ENCODE measurements at regions not wholly inside any gene's neighbourhood (a gene's known extent, or its start where the extent isn't known, plus 50 kb on each side); places are given as distances from the start of the nearest gene placed in this dataset.

DNA sequence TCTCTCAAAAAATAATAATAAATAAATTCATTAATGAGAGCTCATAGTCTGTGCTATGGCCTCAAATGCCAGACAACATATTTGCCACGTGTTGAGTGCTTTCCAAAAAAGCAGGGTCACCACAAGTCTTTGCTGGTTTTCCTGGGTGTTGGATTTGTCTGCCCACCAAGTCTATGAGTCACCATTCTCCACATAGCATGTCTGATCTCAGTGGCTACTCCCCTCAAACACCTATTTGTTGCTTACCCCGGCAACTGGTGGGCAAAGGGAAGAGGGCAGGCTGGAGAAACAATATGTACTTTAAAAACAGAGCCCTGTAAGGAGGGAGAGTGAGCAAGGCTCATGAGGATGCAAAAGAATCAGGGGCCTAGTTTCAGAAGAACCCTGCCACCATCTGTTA is 120.0 kb upstream of the ARRDC4 start:
- no peak for DNase-seq
- Histone ChIP-seq H3K27ac (no peak overlapping the region), H3K4me3 (no peak overlapping the region), H3K27me3 (no peaks in the 10 kb centered on the region), H3K36me3 (no peaks in the 10 kb centered on the region), H3K4me1 (no peaks in the 10 kb centered on the region), H3K9me3 (no peaks in the 10 kb centered on the region)
- TF ChIP-seq, protein P1, sequence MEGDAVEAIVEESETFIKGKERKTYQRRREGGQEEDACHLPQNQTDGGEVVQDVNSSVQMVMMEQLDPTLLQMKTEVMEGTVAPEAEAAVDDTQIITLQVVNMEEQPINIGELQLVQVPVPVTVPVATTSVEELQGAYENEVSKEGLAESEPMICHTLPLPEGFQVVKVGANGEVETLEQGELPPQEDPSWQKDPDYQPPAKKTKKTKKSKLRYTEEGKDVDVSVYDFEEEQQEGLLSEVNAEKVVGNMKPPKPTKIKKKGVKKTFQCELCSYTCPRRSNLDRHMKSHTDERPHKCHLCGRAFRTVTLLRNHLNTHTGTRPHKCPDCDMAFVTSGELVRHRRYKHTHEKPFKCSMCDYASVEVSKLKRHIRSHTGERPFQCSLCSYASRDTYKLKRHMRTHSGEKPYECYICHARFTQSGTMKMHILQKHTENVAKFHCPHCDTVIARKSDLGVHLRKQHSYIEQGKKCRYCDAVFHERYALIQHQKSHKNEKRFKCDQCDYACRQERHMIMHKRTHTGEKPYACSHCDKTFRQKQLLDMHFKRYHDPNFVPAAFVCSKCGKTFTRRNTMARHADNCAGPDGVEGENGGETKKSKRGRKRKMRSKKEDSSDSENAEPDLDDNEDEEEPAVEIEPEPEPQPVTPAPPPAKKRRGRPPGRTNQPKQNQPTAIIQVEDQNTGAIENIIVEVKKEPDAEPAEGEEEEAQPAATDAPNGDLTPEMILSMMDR (IDR thresholded peaks at IDR 0.05), result no peak
- intact Hi-C loops (cut with DNase I; ENCODE audit: low total_unique reads), result no loop called here

DNA sequence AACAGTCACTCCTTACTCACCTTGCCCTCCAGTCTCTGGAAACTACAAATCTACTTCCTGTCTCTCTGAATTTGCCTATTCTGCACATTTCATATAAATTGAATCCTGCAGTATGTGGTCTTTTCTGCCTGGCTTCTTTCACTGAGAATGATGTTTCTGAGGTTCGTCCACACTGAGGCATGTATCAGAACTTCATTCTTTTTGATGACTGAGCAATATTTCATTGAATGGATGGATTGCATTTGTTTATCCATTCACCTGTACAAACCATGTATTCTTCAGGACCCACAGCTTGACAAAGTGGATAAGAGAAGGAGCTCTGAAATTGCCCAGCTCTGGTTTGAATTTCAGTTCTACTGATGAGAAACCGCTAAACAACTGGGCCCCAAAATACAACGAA is 118.9 kb upstream of the ARRDC4 start:
- no peak for DNase-seq
- Histone ChIP-seq H3K4me3 (no peak overlapping the region), H3K27me3 (no peaks in the 10 kb centered on the region), H3K4me1 (no peaks in the 10 kb centered on the region), H3K36me3 (no peaks in the 10 kb centered on the region), H3K9me3 (no peaks in the 10 kb centered on the region), H3K27ac (no peak overlapping the region)
- intact Hi-C loops (cut with DNase I; ENCODE audit: low total_unique reads), result no loop called here
- TF ChIP-seq, protein P1 (IDR thresholded peaks at IDR 0.05), result no peak

DNA sequence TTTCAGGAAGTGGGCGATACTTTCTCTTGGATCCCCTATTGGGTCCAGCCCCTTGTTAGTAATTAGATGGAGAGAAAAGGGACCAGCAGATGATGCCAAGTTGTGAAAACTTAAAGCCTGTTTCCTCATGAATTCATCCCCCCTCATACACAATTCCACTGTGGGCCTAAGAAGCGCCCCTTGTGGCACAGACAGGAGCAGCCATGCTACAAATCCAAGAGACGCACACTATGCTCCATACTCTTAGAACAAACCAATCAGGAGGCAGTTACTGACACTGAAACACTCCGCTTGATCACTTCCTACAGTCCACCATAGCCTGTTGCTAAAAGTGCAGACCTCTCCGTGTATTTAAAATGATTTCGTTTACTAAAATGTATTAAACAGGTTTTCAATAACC is 111.3 kb upstream of the ARRDC4 start:
- no peaks in the 10 kb centered on the region for H3K27me3 ChIP-seq
- H3K36me3 ChIP-seq, result no peaks in the 10 kb centered on the region
- no peak overlapping the region for H3K27ac ChIP-seq
- H3K4me3 ChIP-seq, result no peak overlapping the region
- DNase-seq, result no peak
- intact Hi-C loops (cut with DNase I; ENCODE audit: low total_unique reads), result no loop called here
- no peaks in the 10 kb centered on the region for H3K4me1 ChIP-seq
- no peaks in the 10 kb centered on the region for H3K9me3 ChIP-seq
- TF ChIP-seq, protein P1 (IDR thresholded peaks at IDR 0.05), result no peak

DNA sequence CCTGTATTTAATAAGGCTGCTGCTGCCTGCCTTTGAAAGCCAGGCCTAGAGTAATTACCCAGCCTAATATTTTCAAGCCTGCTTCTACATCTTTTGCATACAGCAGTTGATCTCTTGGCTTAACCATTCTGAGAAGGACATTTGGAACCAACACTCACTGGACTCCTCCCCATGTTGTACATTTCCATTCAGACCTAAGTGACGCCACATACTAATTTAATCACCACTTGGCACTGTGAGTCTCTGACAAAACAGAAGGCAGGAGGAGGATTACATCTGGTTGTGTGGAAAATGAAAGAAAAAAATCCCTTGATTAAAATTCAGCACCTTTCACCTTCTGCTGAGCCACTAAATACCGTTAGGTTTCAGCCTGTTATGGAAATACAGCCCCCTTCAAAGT is 102.2 kb upstream of the ARRDC4 start:
- H3K27me3 ChIP-seq, result no peaks in the 10 kb centered on the region
- no peak overlapping the region for H3K27ac ChIP-seq
- no peak overlapping the region for H3K4me3 ChIP-seq
- TF ChIP-seq, protein P1 (IDR thresholded peaks at IDR 0.05), result no peak
- H3K9me3 ChIP-seq, result no peaks in the 10 kb centered on the region
- no peak for DNase-seq
- H3K4me1 ChIP-seq, result no peaks in the 10 kb centered on the region
- H3K36me3 ChIP-seq, result no peaks in the 10 kb centered on the region
- intact Hi-C loops (cut with DNase I; ENCODE audit: low total_unique reads), result no loop called here

DNA sequence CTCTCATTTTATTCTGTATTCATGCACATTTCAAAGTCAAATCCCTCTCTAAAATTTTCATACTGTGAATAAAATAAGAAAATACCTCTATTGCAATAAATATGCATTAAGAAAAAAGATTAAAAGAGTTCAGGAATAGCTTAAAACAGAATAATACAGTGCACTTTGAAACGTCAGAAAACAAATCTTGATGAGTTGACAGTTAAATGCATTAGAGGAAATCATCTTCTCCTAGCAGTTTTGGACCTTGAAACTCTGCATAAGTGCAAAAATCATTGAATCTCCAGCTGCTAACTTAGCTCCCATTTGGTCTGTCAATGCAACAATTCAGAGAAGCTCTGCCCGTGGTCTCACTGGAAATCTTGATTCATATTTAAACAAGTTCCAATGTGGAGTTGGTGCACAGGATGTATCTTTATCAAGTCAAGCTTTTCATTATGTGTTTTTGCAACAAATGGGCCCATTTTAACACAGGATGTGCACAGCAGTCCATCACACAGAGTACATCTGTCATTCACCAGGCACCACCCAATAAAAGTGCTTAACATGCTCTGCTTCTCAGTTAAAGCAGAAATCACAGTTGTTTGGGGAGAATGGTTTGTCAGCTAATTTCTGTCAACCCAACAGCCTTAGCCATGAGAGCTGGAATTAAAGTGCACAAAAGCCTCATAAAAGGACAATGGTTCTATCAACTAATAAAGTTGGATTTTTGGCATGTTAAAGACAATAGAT is 98.8 kb upstream of the ARRDC4 start:
- TF ChIP-seq, protein P1 (IDR thresholded peaks at IDR 0.05), result no peak
- Histone ChIP-seq H3K4me1 (no peaks in the 10 kb centered on the region), H3K27me3 (no peaks in the 10 kb centered on the region), H3K36me3 (no peaks in the 10 kb centered on the region), H3K27ac (no peak overlapping the region), H3K4me3 (no peak overlapping the region), H3K9me3 (no peaks in the 10 kb centered on the region)
- intact Hi-C loops (cut with DNase I; ENCODE audit: low total_unique reads), result no loop called here
- DNase-seq, result no peak

DNA sequence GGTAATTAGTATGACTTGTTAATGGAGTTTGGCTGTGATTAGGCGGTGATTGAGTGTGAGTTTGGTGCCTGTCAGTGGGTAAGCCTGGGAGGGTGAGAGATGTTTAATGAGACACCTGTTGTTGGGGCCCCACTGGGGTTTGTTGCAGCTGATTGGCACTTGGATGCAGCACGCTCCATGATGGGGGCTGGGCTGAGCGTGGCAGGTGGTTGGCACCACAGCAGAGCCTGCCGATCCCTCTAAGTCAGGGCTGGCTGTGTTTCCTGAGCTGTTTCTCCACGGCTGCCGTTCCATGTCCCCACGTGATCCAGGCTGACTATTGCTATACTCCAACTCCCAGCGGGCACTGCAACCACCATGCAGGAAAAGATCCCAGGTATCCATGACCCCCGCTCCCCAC is 93.5 kb upstream of the ARRDC4 start:
- H3K36me3 ChIP-seq, result no peaks in the 10 kb centered on the region
- H3K27ac ChIP-seq, result no peak overlapping the region
- H3K4me3 ChIP-seq, result no peak overlapping the region
- intact Hi-C loops (cut with DNase I; ENCODE audit: low total_unique reads), result no loop called here
- no peak for DNase-seq
- H3K27me3 ChIP-seq, result no peaks in the 10 kb centered on the region
- TF ChIP-seq, protein P1 (IDR thresholded peaks at IDR 0.05), result no peak
- H3K4me1 ChIP-seq, result no peaks in the 10 kb centered on the region
- H3K9me3 ChIP-seq, result no peaks in the 10 kb centered on the region

Measured in tibial artery (tissue), 4 donors.